IPS-18a (cell line): ENCODE measurements at regions not wholly inside any gene's neighbourhood (a gene's known extent, or its start where the extent isn't known, plus 50 kb on each side); places are given as distances from the start of the nearest gene placed in this dataset.

Experiments used
- H3K27ac ChIP-seq: one replicate; pipeline ENCODE4 v1.5.1; 2013; ENCODE audit warnings: low read length
- H3K27me3 ChIP-seq: one replicate; pipeline ENCODE4 v1.6.1; 2013; ENCODE audit warnings: mild to moderate bottlenecking, low read length; ENCODE audit not compliant: control insufficient read depth, insufficient read depth
- H3K36me3 ChIP-seq: one replicate; pipeline ENCODE4 v1.6.1; 2013; ENCODE audit warnings: low read depth, low read length; ENCODE audit not compliant: control insufficient read depth
- H3K4me1 ChIP-seq: one replicate; pipeline ENCODE4 v1.6.1; 2013; ENCODE audit warnings: low read depth, low read length; ENCODE audit not compliant: control insufficient read depth
- H3K4me3 ChIP-seq: one replicate; pipeline ENCODE4 v1.5.1; 2013; ENCODE audit warnings: low read length
- H3K9ac ChIP-seq: one replicate; pipeline ENCODE4 v1.6.1; 2013; ENCODE audit warnings: mild to moderate bottlenecking, low read length, moderate library complexity
- H3K9me3 ChIP-seq: one replicate; pipeline ENCODE4 v1.6.1; 2013; ENCODE audit warnings: low read depth, low read length; ENCODE audit not compliant: control insufficient read depth

- Histone ChIP-seq H3K4me3 (no peak overlapping the region), H3K27ac (no peak overlapping the region), H3K9ac (no peak overlapping the region), H3K4me1 (peaks cover 8% of the 10 kb centered on the region), H3K27me3 (no peaks in the 10 kb centered on the region), H3K36me3 (no peaks in the 10 kb centered on the region), H3K9me3 (no peaks in the 10 kb centered on the region)
These were observed 1149.4 kb upstream of the ZEB2 start for GRCh38 chr2:145669301-145669700.

- H3K9me3 ChIP-seq: no peaks in the 10 kb centered on the region
- peaks cover 8% of the 10 kb centered on the region for H3K4me1 ChIP-seq
- no peak overlapping the region for H3K9ac ChIP-seq
- no peaks in the 10 kb centered on the region for H3K36me3 ChIP-seq
- no peak overlapping the region for H3K4me3 ChIP-seq
- H3K27me3 ChIP-seq: no peaks in the 10 kb centered on the region
- H3K27ac ChIP-seq: no peak overlapping the region
These were observed 1146.6 kb upstream of the ZEB2 start for GRCh38 chr2:145666552-145666951.

GRCh38 chr2:145657265-145657664, 1137.3 kb upstream of the ZEB2 start:
- Histone ChIP-seq H3K9ac (no peak overlapping the region), H3K27ac (no peak overlapping the region), H3K27me3 (no peaks in the 10 kb centered on the region), H3K4me3 (no peak overlapping the region), H3K9me3 (no peaks in the 10 kb centered on the region), H3K36me3 (no peaks in the 10 kb centered on the region), H3K4me1 (no peaks in the 10 kb centered on the region)

GRCh38 chr2:145655165-145655765, 1135.3 kb upstream of the ZEB2 start:
- Histone ChIP-seq H3K36me3 (no peaks in the 10 kb centered on the region), H3K4me3 (no peak overlapping the region), H3K9me3 (no peaks in the 10 kb centered on the region), H3K27me3 (no peaks in the 10 kb centered on the region), H3K4me1 (no peaks in the 10 kb centered on the region), H3K27ac (no peak overlapping the region), H3K9ac (no peak overlapping the region)

- Histone ChIP-seq H3K36me3 (no peaks in the 10 kb centered on the region), H3K9me3 (no peaks in the 10 kb centered on the region), H3K9ac (no peak overlapping the region), H3K4me1 (no peaks in the 10 kb centered on the region), H3K4me3 (no peak overlapping the region), H3K27ac (no peak overlapping the region), H3K27me3 (no peaks in the 10 kb centered on the region)
These were observed 1134.8 kb upstream of the ZEB2 start for GRCh38 chr2:145654746-145655145.

- Histone ChIP-seq H3K4me1 (no peaks in the 10 kb centered on the region), H3K4me3 (no peak overlapping the region), H3K27ac (no peak overlapping the region), H3K27me3 (no peaks in the 10 kb centered on the region), H3K9me3 (no peaks in the 10 kb centered on the region), H3K9ac (no peak overlapping the region), H3K36me3 (no peaks in the 10 kb centered on the region)
These were observed 1134.2 kb upstream of the ZEB2 start for GRCh38 chr2:145654156-145654555.

GRCh38 chr2:145653553-145653952, 1133.6 kb upstream of the ZEB2 start:
- H3K27ac ChIP-seq: no peak overlapping the region
- H3K9me3 ChIP-seq: no peaks in the 10 kb centered on the region
- no peaks in the 10 kb centered on the region for H3K36me3 ChIP-seq
- H3K27me3 ChIP-seq: no peaks in the 10 kb centered on the region
- H3K9ac ChIP-seq: no peak overlapping the region
- H3K4me1 ChIP-seq: no peaks in the 10 kb centered on the region
- no peak overlapping the region for H3K4me3 ChIP-seq

GRCh38 chr2:145652571-145653545, 1132.9 kb upstream of the ZEB2 start:
- Histone ChIP-seq H3K9me3 (no peaks in the 10 kb centered on the region), H3K27me3 (no peaks in the 10 kb centered on the region), H3K4me1 (no peaks in the 10 kb centered on the region), H3K9ac (no peak overlapping the region), H3K4me3 (no peak overlapping the region), H3K36me3 (no peaks in the 10 kb centered on the region), H3K27ac (no peak overlapping the region)

GRCh38 chr2:145652036-145652435, 1132.1 kb upstream of the ZEB2 start:
- Histone ChIP-seq H3K36me3 (no peaks in the 10 kb centered on the region), H3K27me3 (no peaks in the 10 kb centered on the region), H3K4me3 (no peak overlapping the region), H3K27ac (no peak overlapping the region), H3K4me1 (no peaks in the 10 kb centered on the region), H3K9me3 (no peaks in the 10 kb centered on the region), H3K9ac (no peak overlapping the region)

- no peaks in the 10 kb centered on the region for H3K36me3 ChIP-seq
- H3K27ac ChIP-seq: no peak overlapping the region
These were observed 1130.3 kb upstream of the ZEB2 start for GRCh38 chr2:145650226-145650625.

GRCh38 chr2:145649061-145649460, 1129.1 kb upstream of the ZEB2 start:
- no peak overlapping the region for H3K4me3 ChIP-seq
- peaks cover 4% of the 10 kb centered on the region for H3K4me1 ChIP-seq
- H3K27me3 ChIP-seq: no peaks in the 10 kb centered on the region
- H3K27ac ChIP-seq: no peak overlapping the region
- no peaks in the 10 kb centered on the region for H3K9me3 ChIP-seq
- no peaks in the 10 kb centered on the region for H3K36me3 ChIP-seq
- no peak overlapping the region for H3K9ac ChIP-seq

More at GRCh38 chr2:145650226-145650625, 1130.3 kb upstream of the ZEB2 start:
- Histone ChIP-seq H3K27me3 (no peaks in the 10 kb centered on the region), H3K4me1 (no peaks in the 10 kb centered on the region), H3K4me3 (no peak overlapping the region), H3K9ac (no peak overlapping the region), H3K9me3 (no peaks in the 10 kb centered on the region)
